ENCODE measurements at regions not wholly inside any gene's neighbourhood (a gene's known extent, or its start where the extent isn't known, plus 50 kb on each side); places are given as distances from the start of the nearest gene placed in this dataset.

- POLR2A ChIA-PET, result no interaction called here
- no peak for TF ChIP-seq HDAC2 (IDR thresholded peaks at IDR 0.05)
- no peak for TF ChIP-seq FOSL2 (IDR thresholded peaks at IDR 0.05)
- no peak for TF ChIP-seq FOSL2 (CRISPR knock-in tag; IDR thresholded peaks at IDR 0.05)
- no peak for TF ChIP-seq NPAS2 (CRISPR knock-in tag; IDR thresholded peaks at IDR 0.05; ENCODE audit: borderline replicate concordance)
- no peak for TF ChIP-seq CBX2 (IDR thresholded peaks at IDR 0.05; ENCODE audit: borderline replicate concordance, low read depth)
- TF ChIP-seq EP300 (IDR thresholded peaks at IDR 0.05), result no peak
- TF ChIP-seq TFCP2L1 (CRISPR knock-in tag; IDR thresholded peaks at IDR 0.05), result no peak
- TF ChIP-seq TP53 (CRISPR knock-in tag; IDR thresholded peaks at IDR 0.05), result no peak
- TF ChIP-seq JUN (IDR thresholded peaks at IDR 0.05), result no peak
- no peak for TF ChIP-seq POLR2A (IDR thresholded peaks at IDR 0.05; ENCODE audit: low read length)
- TF ChIP-seq NR3C1 (IDR thresholded peaks at IDR 0.05), result no peak
- TF ChIP-seq HES2 (IDR thresholded peaks at IDR 0.05), result no peak
- Histone ChIP-seq H3K9me3 (no peaks in the 10 kb centered on the region), H3K4me3 (no peak overlapping the region), H3K27ac (no peak overlapping the region), H3K4me1 (no peaks in the 10 kb centered on the region), H3K4me2 (no peak overlapping the region)
- CTCF ChIA-PET, result no interaction called here
- WGBS (ENCODE audit: missing lambda C conversion rate), result 77% methylated on average over 2 of the region's 2 CpGs
- no peak for ATAC-seq
- no peak for FAIRE-seq
- no peak for DNase-seq (ENCODE audit: low read depth in 1 of 2, low spot score in 1 of 2)
Observed at GRCh38 chr3:162022911-162023310, 526.3 kb downstream of the OTOL1 start.

- H3K27ac ChIP-seq, result no peak overlapping the region
- no peak overlapping the region for H3K4me2 ChIP-seq
- FAIRE-seq, result no peak
- ChIA-PET POLR2A (no interaction called here), CTCF (no interaction called here)
- TF ChIP-seq ELK1 (IDR thresholded peaks at IDR 0.05; ENCODE audit: low read depth, low read length) (no peak), HOXA7 (CRISPR knock-in tag; IDR thresholded peaks at IDR 0.05) (no peak), FOSB (CRISPR knock-in tag; IDR thresholded peaks at IDR 0.05) (no peak), CEBPB (IDR thresholded peaks at IDR 0.05) (no peak), RNF2 (IDR thresholded peaks at IDR 0.05; ENCODE audit: borderline replicate concordance, low read depth) (no peak), MAFK (IDR thresholded peaks at IDR 0.05; ENCODE audit: partially characterized antibody) (no peak), EHMT2 (IDR thresholded peaks at IDR 0.05; ENCODE audit: low read depth) (no peak), HDAC2 (IDR thresholded peaks at IDR 0.05) (no peak), ZNF302 (CRISPR knock-in tag; IDR thresholded peaks at IDR 0.05) (no peak)
- DNase-seq (ENCODE audit: low read depth in 1 of 2, low spot score in 1 of 2), result no peak
- no peak for ATAC-seq
- WGBS (ENCODE audit: missing lambda C conversion rate), result 57% methylated on average over 3 of the region's 3 CpGs
- no peaks in the 10 kb centered on the region for H3K4me1 ChIP-seq
- H3K4me3 ChIP-seq, result no peak overlapping the region
- H3K9me3 ChIP-seq, result no peaks in the 10 kb centered on the region
Observed at GRCh38 chr3:162029736-162030135, 533.1 kb downstream of the OTOL1 start.

- H3K4me1 ChIP-seq, result no peaks in the 10 kb centered on the region
- DNase-seq (ENCODE audit: low read depth in 1 of 2, low spot score in 1 of 2) (no peak), FAIRE-seq (no peak), ATAC-seq (no peak)
- no peak overlapping the region for H3K4me2 ChIP-seq
- 28% methylated on average over 2 of the region's 2 CpGs for WGBS (ENCODE audit: missing lambda C conversion rate)
- no peaks in the 10 kb centered on the region for H3K9me3 ChIP-seq
- no peak overlapping the region for H3K4me3 ChIP-seq
- CTCF ChIA-PET, result no interaction called here
- POLR2A ChIA-PET, result no interaction called here
- no peak overlapping the region for H3K27ac ChIP-seq
- no peak for TF ChIP-seq MAZ (IDR thresholded peaks at IDR 0.05; ENCODE audit: borderline replicate concordance, low read depth, low read length)
- no peak for TF ChIP-seq EHF (CRISPR knock-in tag; IDR thresholded peaks at IDR 0.05)
- TF ChIP-seq ZFP36 (IDR thresholded peaks at IDR 0.05; ENCODE audit: borderline replicate concordance, partially characterized antibody), result no peak
- TF ChIP-seq JUNB (IDR thresholded peaks at IDR 0.05), result no peak
- no peak for TF ChIP-seq RAD21 (conservative IDR thresholded peaks at IDR 0.05 in 1 of 2, IDR thresholded peaks at IDR 0.05 in 1 of 2)
- no peak for TF ChIP-seq RCOR1 (IDR thresholded peaks at IDR 0.05; ENCODE audit: low read depth, low read length)
- TF ChIP-seq FOSB (CRISPR knock-in tag; IDR thresholded peaks at IDR 0.05), result no peak
- no peak for TF ChIP-seq HOXA7 (CRISPR knock-in tag; IDR thresholded peaks at IDR 0.05)
- TF ChIP-seq USF2 (IDR thresholded peaks at IDR 0.05), result no peak
- TF ChIP-seq MAFK (IDR thresholded peaks at IDR 0.05; ENCODE audit: partially characterized antibody), result no peak
- TF ChIP-seq ELK1 (IDR thresholded peaks at IDR 0.05; ENCODE audit: low read depth, low read length), result no peak
- TF ChIP-seq SMC3 (IDR thresholded peaks at IDR 0.05), result no peak
- no peak for TF ChIP-seq ATOH8 (CRISPR knock-in tag; IDR thresholded peaks at IDR 0.05; ENCODE audit: low read depth)
- TF ChIP-seq CEBPB (IDR thresholded peaks at IDR 0.05), result no peak
- TF ChIP-seq TFCP2L1 (CRISPR knock-in tag; IDR thresholded peaks at IDR 0.05), result no peak
- TF ChIP-seq CHD4 (IDR thresholded peaks at IDR 0.05; ENCODE audit: borderline replicate concordance), result no peak
- TF ChIP-seq GATA3 (IDR thresholded peaks at IDR 0.05; ENCODE audit: borderline replicate concordance), result no peak
- TF ChIP-seq CHD2 (IDR thresholded peaks at IDR 0.05; ENCODE audit: low read length, partially characterized antibody), result no peak
Observed at GRCh38 chr3:162034368-162034767, 537.8 kb downstream of the OTOL1 start.

All from A549 (cell line).